Bronchial epithelial cell (primary cell): ENCODE measurements at regions not wholly inside any gene's neighbourhood (a gene's known extent, or its start where the extent isn't known, plus 50 kb on each side); places are given as distances from the start of the nearest gene placed in this dataset.

ENCODE experiments used
- DNase-seq: peaks from one replicate; pipeline ENCODE4 v3.0.0-alpha.2; 2010; ENCODE audit warnings: low read depth
- FAIRE-seq: peaks from 2 replicates; lab custom pipeline; 2011; peaks lifted over from hg19 to GRCh38; lab: Jason Lieb, UNC
- H3K27me3 ChIP-seq: 2 replicates; pipeline ENCODE4 v1.5.1; 2011; ENCODE audit warnings: low read length; ENCODE audit not compliant: control insufficient read depth, insufficient read depth
- H3K36me3 ChIP-seq: 2 replicates; pipeline ENCODE4 v1.5.1; 2011; ENCODE audit warnings: low read length; ENCODE audit not compliant: control insufficient read depth, insufficient read depth
- H3K4me3 ChIP-seq: 2 replicates; pipeline ENCODE4 v1.5.1; 2011; ENCODE audit warnings: mild to moderate bottlenecking, low read depth, low read length, control low read depth
- CTCF ChIP-seq: IDR thresholded peaks from 2 replicates; pipeline ENCODE4 v1.5.1; 2011; ENCODE audit warnings: mild to moderate bottlenecking, moderate library complexity, low read length, control low read depth, inconsistent platforms; ENCODE audit not compliant: insufficient read depth, severe bottlenecking

GRCh38 chr4:175435381-175435783, 376.7 kb downstream of the GPM6A start:
- DNase-seq, result no peak
- Histone ChIP-seq H3K4me3 (no peak overlapping the region), H3K36me3 (no peaks in the 10 kb centered on the region), H3K27me3 (no peaks in the 10 kb centered on the region)
- TF ChIP-seq CTCF, result no peak
- FAIRE-seq, result no peak

DNA sequence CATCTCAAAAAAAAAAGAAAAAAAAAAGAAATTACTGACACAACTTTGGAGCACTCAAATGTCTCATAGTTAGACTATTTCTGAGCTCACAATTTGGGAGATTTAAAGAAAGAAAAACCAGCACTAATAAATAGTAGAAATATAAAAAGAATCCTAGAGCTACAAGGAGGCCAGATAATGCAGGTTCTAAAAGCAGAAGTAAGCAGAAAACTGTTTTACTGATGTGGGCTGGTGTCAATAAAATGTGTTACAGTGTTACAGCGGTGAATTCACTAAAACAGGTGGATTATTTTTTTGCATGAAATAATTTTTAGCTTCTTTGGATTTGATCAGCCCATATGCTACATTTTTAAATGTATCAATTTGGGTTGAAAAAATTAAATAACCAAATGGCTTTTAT, 375.9 kb downstream of the GPM6A start:
- no peaks in the 10 kb centered on the region for H3K36me3 ChIP-seq
- no peaks in the 10 kb centered on the region for H3K27me3 ChIP-seq
- no peak overlapping the region for H3K4me3 ChIP-seq
- FAIRE-seq (no peak), DNase-seq (no peak)
- no peak for TF ChIP-seq CTCF

- no peak for DNase-seq
- TF ChIP-seq CTCF, result no peak
- no peaks in the 10 kb centered on the region for H3K27me3 ChIP-seq
- FAIRE-seq, result no peak
- no peaks in the 10 kb centered on the region for H3K36me3 ChIP-seq
- H3K4me3 ChIP-seq, result no peak overlapping the region
Observed at GRCh38 chr4:175440786-175441185, 371.3 kb downstream of the GPM6A start.

GRCh38 chr4:175441256-175441655, 370.8 kb downstream of the GPM6A start:
- H3K4me3 ChIP-seq, result no peak overlapping the region
- H3K36me3 ChIP-seq, result no peaks in the 10 kb centered on the region
- no peaks in the 10 kb centered on the region for H3K27me3 ChIP-seq
- no peak for TF ChIP-seq CTCF
- FAIRE-seq (no peak), DNase-seq (no peak)

- TF ChIP-seq CTCF, result no peak
- DNase-seq (no peak), FAIRE-seq (no peak)
- H3K27me3 ChIP-seq, result no peaks in the 10 kb centered on the region
- no peaks in the 10 kb centered on the region for H3K36me3 ChIP-seq
- no peak overlapping the region for H3K4me3 ChIP-seq
Observed at GRCh38 chr4:175443547-175443946, 368.5 kb downstream of the GPM6A start.

DNA sequence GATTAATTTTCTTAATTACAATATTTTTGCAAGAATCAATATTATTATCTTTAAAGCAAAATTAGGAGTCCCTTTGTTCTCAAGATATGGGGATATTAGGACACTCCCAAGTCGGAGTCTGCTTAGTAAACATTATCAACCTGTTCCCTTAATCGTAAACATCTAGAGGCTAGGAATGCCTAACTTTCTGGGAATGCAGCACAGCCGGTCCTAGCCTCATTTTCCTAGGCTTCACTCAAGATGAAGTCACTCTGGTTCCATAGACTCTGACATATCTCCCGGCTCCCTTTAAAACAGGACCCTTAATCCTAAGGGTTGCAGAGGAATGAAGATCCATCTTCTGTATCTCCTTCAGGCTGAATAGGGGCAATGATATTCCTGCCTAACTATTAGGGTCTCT, 367.6 kb downstream of the GPM6A start:
- Histone ChIP-seq H3K36me3 (no peaks in the 10 kb centered on the region), H3K27me3 (no peaks in the 10 kb centered on the region), H3K4me3 (no peak overlapping the region)
- FAIRE-seq, result no peak
- DNase-seq, result no peak
- no peak for TF ChIP-seq CTCF
